Colonic mucosa (tissue), 4 donors: ENCODE measurements at regions not wholly inside any gene's neighbourhood (a gene's known extent, or its start where the extent isn't known, plus 50 kb on each side); places are given as distances from the start of the nearest gene placed in this dataset.

ENCODE experiments used
- DNase-seq: peaks from one replicate; pipeline ENCODE4 v3.0.0-alpha.2; 2020
- H3K27ac ChIP-seq: fragments of 200-600 bp; one replicate; pipeline ENCODE4 v1.8.0; 2021
- H3K27me3 ChIP-seq: fragments of 200-600 bp; one replicate; pipeline ENCODE4 v1.8.0; 2021
- H3K36me3 ChIP-seq: fragments of 200-600 bp; one replicate; pipeline ENCODE4 v1.8.0; 2021
- H3K4me1 ChIP-seq: fragments of 200-600 bp; one replicate; pipeline ENCODE4 v1.8.0; 2021; ENCODE audit warnings: mild to moderate bottlenecking
- H3K4me3 ChIP-seq: fragments of 200-600 bp; one replicate; pipeline ENCODE4 v1.8.0; 2021
- H3K9ac ChIP-seq, 2 donors: one replicate each; pipeline ENCODE4 v1.7.0; 2013; ENCODE audit warnings: control low read depth in 2 of 2, low read depth in 2 of 2, low read length in 2 of 2
- H3K9me3 ChIP-seq: fragments of 200-600 bp; one replicate; pipeline ENCODE4 v1.8.0; 2021
- intact Hi-C: fragments of 100-400 bp; cut with DNase I; formaldehyde crosslinking; loops from one replicate; pipeline ENCODE4 v1.14.1; 2022
- TF ChIP-seq, protein P1 (sequence below): fragments of 200-600 bp; IDR thresholded peaks from one replicate; pipeline ENCODE4 v1.8.0; 2022; ENCODE audit warnings: antibody characterized with exemption, mild to moderate bottlenecking
- donor health status: healthy.
- donor health status: DM: no; HTN: no; CAD: no.
- donor health status: DM: no; HTN: no; CAD: no.

DNA sequence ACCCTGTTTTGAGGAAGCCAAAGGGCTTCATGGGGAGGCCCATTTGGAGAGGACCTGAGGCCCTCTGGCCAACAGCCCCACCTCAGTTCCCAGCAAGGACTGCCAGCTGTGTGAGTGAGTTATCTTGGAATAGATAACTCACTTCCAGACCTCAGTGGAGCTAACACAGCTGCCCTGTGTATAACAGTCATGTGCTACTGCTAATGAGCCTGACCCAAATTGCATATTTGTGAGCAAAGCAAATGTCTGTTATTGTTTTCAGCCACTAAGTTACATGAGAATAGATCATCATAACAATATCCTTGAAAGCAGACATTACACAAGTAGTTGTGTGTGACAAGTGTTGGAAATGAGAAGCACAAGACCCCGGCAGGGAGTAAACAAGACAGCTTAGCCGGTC is 355.8 kb downstream of the MCTP2 start:
- no peaks in the 10 kb centered on the region for H3K36me3 ChIP-seq
- TF ChIP-seq, protein P1, sequence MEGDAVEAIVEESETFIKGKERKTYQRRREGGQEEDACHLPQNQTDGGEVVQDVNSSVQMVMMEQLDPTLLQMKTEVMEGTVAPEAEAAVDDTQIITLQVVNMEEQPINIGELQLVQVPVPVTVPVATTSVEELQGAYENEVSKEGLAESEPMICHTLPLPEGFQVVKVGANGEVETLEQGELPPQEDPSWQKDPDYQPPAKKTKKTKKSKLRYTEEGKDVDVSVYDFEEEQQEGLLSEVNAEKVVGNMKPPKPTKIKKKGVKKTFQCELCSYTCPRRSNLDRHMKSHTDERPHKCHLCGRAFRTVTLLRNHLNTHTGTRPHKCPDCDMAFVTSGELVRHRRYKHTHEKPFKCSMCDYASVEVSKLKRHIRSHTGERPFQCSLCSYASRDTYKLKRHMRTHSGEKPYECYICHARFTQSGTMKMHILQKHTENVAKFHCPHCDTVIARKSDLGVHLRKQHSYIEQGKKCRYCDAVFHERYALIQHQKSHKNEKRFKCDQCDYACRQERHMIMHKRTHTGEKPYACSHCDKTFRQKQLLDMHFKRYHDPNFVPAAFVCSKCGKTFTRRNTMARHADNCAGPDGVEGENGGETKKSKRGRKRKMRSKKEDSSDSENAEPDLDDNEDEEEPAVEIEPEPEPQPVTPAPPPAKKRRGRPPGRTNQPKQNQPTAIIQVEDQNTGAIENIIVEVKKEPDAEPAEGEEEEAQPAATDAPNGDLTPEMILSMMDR: no peak

DNA sequence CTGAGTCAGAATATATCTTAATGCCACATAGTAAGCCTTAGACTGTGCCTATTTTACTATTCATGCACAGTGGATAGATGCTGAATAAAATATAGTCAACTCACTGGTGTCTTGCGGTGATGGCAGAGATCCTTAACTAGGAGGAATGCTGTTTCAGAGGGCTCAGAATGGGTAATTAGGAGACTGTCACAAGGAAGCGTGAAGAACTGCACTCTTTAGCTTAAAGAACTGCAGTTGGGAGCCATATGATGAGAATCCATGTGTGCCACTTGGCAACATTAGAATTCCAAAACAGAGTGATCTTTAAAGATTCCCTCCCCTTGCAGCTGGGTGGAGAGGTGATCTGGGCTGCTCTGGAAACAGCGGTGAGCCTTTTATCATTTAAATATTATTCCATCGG is 357.6 kb downstream of the MCTP2 start:
- TF ChIP-seq, protein P1: no peak
- Histone ChIP-seq H3K27me3 (no peaks in the 10 kb centered on the region), H3K4me1 (no peaks in the 10 kb centered on the region), H3K27ac (no peak overlapping the region), H3K36me3 (no peaks in the 10 kb centered on the region), H3K4me3 (no peak overlapping the region), H3K9ac (no peak overlapping the region), H3K9me3 (no peaks in the 10 kb centered on the region)
- no peak for DNase-seq
- intact Hi-C loops: loop anchor here (10.0 kb wide), 1 partner anchor 174 kb away; no protein-coding TSS in a partner anchor

More for the DNA sequence above, 355.8 kb downstream of the MCTP2 start:
- Histone ChIP-seq H3K9me3 (no peaks in the 10 kb centered on the region), H3K27me3 (no peaks in the 10 kb centered on the region), H3K4me3 (no peak overlapping the region), H3K9ac (no peak overlapping the region), H3K27ac (no peak overlapping the region), H3K4me1 (no peaks in the 10 kb centered on the region)
- intact Hi-C loops: loop anchor here (10.0 kb wide), 1 partner anchor 172 kb away; no protein-coding TSS in a partner anchor
- DNase-seq: no peak

- intact Hi-C loops: no loop called here
- no peak for DNase-seq
- H3K9me3 ChIP-seq: no peaks in the 10 kb centered on the region
- no peaks in the 10 kb centered on the region for H3K4me1 ChIP-seq
- TF ChIP-seq, protein P1: no peak
- no peaks in the 10 kb centered on the region for H3K36me3 ChIP-seq
- H3K9ac ChIP-seq: no peak overlapping the region
- H3K27ac ChIP-seq: no peak overlapping the region
- H3K4me3 ChIP-seq: no peak overlapping the region
- H3K27me3 ChIP-seq: no peaks in the 10 kb centered on the region
These were observed 361.1 kb downstream of the MCTP2 start for GRCh38 chr15:94592495-94592894.

DNA sequence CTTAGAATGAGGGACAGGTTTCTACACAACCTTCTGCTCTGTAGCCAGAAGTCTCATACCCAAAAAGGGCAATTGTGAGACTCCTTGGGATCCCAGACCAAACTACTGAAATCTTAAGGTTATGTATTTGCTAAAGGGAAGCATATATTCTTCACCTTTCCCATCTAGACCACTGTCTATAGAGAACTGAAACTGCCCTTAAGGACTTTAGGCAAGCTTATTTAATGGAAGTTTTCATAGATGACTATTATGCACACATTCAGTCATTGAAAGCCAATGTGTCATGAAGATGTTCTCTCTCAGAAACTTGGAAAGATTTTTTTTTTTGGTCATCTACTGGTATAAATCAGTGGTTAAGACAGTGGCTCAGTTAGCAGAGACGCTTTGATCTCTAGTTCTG is 365.3 kb downstream of the MCTP2 start:
- Histone ChIP-seq H3K36me3 (no peaks in the 10 kb centered on the region), H3K4me1 (no peaks in the 10 kb centered on the region), H3K4me3 (no peak overlapping the region), H3K27ac (no peak overlapping the region), H3K9ac (no peak overlapping the region), H3K27me3 (no peaks in the 10 kb centered on the region), H3K9me3 (no peaks in the 10 kb centered on the region)
- TF ChIP-seq, protein P1: no peak
- intact Hi-C loops: no loop called here
- DNase-seq: no peak

- H3K27me3 ChIP-seq: no peaks in the 10 kb centered on the region
- H3K4me3 ChIP-seq: no peak overlapping the region
- no peaks in the 10 kb centered on the region for H3K4me1 ChIP-seq
- no peak overlapping the region for H3K27ac ChIP-seq
- no peak overlapping the region for H3K9ac ChIP-seq
- no peaks in the 10 kb centered on the region for H3K9me3 ChIP-seq
- no peaks in the 10 kb centered on the region for H3K36me3 ChIP-seq
- intact Hi-C loops: no loop called here
- no peak for DNase-seq
- TF ChIP-seq, protein P1: no peak
These were observed 369.1 kb downstream of the MCTP2 start for GRCh38 chr15:94600505-94600904.
